ENCODE measurements at regions not wholly inside any gene's neighbourhood (a gene's known extent, or its start where the extent isn't known, plus 50 kb on each side); places are given as distances from the start of the nearest gene placed in this dataset.
A peak's percentile ranks its signal among the peaks of the same experiment; 100 is the strongest.
"Not testable (repeated sequence)": the region's sequence is repeated elsewhere in the genome, so short reads cannot be mapped to it uniquely, and the experiment has no call there.

DNA sequence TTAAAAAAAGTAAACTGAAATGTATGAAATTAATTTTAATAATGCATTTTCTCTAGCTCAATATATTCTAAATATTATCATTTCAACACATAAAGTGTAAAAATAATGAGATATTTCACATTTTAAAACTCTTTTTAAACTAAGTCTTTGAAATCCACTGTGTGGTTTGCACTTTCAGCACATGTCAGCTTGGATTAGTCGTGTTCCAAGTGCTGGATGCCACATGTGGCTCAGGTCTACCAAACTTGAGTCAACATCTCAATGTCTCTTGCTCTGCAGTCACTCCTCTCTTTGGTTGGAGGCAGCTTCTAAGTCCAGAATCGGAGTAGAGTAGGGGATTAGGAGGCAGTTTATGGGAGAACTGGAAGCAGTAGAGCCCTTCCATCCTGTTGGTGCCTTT, 173.7 kb upstream of the ANKRD55 start:
- H3K4me3 ChIP-seq (ENCODE audit: low read depth, low read length): no peak overlapping the region
- DNase-seq (ENCODE audit: low read depth): no peak
- TF ChIP-seq MYC (IDR thresholded peaks at IDR 0.05; ENCODE audit: low read depth, low read length) (no peak), POLR2A (IDR thresholded peaks at IDR 0.05; ENCODE audit: extremely low read depth, insufficient read length) (no peak)
- TF ChIP-seq, protein P1, sequence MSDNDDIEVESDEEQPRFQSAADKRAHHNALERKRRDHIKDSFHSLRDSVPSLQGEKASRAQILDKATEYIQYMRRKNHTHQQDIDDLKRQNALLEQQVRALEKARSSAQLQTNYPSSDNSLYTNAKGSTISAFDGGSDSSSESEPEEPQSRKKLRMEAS (IDR thresholded peaks at IDR 0.05; ENCODE audit: low read depth, low read length): peak; percentile 54; the same call in 1 of the 2 replicates
- TF ChIP-seq, protein P2, sequence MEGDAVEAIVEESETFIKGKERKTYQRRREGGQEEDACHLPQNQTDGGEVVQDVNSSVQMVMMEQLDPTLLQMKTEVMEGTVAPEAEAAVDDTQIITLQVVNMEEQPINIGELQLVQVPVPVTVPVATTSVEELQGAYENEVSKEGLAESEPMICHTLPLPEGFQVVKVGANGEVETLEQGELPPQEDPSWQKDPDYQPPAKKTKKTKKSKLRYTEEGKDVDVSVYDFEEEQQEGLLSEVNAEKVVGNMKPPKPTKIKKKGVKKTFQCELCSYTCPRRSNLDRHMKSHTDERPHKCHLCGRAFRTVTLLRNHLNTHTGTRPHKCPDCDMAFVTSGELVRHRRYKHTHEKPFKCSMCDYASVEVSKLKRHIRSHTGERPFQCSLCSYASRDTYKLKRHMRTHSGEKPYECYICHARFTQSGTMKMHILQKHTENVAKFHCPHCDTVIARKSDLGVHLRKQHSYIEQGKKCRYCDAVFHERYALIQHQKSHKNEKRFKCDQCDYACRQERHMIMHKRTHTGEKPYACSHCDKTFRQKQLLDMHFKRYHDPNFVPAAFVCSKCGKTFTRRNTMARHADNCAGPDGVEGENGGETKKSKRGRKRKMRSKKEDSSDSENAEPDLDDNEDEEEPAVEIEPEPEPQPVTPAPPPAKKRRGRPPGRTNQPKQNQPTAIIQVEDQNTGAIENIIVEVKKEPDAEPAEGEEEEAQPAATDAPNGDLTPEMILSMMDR (IDR thresholded peaks at IDR 0.05; ENCODE audit: low read depth, low read length): no peak

DNA sequence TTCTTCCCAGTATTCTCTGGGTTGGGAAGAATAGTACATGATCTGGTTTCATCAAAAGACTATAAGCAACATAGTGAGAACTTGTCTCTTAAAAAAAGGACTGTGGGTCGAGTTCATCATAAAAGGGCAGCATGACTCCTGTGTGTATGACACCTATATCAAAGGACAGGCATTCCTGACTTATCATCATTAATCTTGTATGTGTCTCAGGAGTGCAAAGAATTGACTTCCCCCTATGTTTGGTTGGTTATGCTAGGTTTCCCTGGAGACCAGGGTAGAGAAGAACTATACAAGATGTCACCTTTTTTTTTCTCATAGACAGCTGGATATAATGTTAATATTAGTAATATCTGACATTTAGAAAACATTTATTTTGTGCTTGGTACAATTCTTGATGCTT, 173.1 kb upstream of the ANKRD55 start:
- TF ChIP-seq POLR2A (IDR thresholded peaks at IDR 0.05; ENCODE audit: extremely low read depth, insufficient read length): no peak
- TF ChIP-seq, protein P2 (IDR thresholded peaks at IDR 0.05; ENCODE audit: low read depth, low read length): no peak
- no peak for TF ChIP-seq MYC (IDR thresholded peaks at IDR 0.05; ENCODE audit: low read depth, low read length)
- TF ChIP-seq, protein P1 (IDR thresholded peaks at IDR 0.05; ENCODE audit: low read depth, low read length): no peak
- H3K4me3 ChIP-seq (ENCODE audit: low read depth, low read length): no peak overlapping the region
- DNase-seq (ENCODE audit: low read depth): no peak

DNA sequence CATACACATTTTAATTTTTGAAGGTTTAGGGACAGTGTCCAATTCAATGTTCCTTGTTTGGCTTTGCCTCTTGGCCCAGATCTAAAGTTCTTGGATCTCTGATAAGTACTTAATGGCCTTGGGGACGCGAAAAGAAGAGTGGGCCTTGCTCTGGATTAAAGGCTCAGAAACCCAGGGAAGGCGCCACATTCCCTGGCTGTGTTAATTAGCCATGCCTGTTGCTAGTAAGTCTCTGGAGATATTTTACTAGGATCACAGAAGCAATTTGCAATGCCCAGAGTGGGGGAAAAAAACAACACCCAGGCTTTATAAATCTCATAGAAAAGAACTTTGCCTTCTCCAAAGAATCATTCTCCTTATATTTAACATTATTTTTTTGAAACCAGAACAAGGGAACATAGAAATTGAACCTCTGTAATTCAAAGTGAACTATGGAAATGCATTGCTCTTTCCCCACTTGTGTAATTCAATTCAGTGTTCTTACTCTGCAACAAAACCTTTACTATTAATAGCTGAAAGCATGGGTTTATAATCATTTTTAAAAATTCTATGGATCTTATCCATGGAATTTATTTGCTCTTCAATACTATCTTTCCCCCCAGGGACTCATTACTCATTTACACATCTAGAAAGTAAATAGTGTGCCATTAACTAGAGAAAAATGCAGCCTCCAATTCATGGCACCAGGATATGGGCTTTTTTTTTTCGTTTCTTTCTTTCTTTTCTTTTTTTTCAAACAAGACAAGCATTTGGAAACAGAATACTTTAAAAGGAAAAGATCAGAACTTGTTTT, 172.2 kb upstream of the ANKRD55 start:
- no peak for DNase-seq (ENCODE audit: low read depth)
- TF ChIP-seq MYC (IDR thresholded peaks at IDR 0.05; ENCODE audit: low read depth, low read length): no peak
- TF ChIP-seq, protein P2 (IDR thresholded peaks at IDR 0.05; ENCODE audit: low read depth, low read length): no peak
- TF ChIP-seq, protein P1 (IDR thresholded peaks at IDR 0.05; ENCODE audit: low read depth, low read length): no peak
- TF ChIP-seq POLR2A (IDR thresholded peaks at IDR 0.05; ENCODE audit: extremely low read depth, insufficient read length): no peak
- H3K4me3 ChIP-seq (ENCODE audit: low read depth, low read length): no peak overlapping the region

DNA sequence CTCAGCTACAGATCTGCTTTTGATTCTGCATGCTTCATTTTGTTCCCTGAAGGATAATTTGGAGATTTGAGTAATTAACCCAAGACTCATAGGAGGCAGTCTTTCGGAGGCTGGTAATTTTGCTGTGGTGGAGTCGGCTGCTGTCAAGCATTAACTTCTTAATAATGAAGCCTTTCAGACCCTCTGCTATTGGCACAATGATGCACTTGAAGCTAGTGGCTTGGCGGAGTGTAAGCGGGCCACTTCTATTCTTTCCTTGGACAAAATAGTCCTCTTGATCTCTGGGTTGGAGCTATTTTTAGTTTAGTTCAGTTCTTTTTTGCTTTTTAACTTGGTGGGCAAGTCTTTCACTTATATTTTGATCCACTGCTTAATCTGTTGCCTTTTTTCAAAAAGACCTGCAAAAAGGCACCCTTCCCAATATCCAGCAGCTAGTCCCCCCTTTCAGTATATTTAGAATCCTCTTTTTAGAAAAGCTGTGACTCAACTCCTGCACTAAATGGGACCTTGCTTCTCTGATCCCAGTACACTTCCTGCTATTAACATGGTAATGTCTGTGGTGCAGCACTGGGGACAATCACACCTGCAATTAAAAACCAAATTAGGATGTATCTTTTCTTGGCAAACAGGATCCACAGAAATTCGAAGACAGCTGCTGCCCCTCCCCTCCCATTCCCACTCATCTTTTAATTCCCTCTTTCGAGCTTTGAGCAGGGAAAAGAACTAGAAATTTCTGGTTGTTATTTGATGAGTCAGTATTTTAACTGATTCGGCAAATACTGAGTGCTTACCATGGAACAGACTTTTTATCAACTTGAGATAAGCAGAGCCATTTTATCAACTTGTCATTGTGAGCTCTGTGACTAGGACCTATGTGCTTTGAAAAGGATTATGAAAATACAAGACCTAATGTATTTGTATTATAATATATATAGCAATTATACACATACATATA, 169.4 kb upstream of the ANKRD55 start:
- DNase-seq (ENCODE audit: low read depth): no peak
- no peak for TF ChIP-seq POLR2A (IDR thresholded peaks at IDR 0.05; ENCODE audit: extremely low read depth, insufficient read length)
- TF ChIP-seq, protein P2 (IDR thresholded peaks at IDR 0.05; ENCODE audit: low read depth, low read length): no peak
- TF ChIP-seq, protein P1 (IDR thresholded peaks at IDR 0.05; ENCODE audit: low read depth, low read length): no peak
- TF ChIP-seq MYC (IDR thresholded peaks at IDR 0.05; ENCODE audit: low read depth, low read length): no peak
- H3K4me3 ChIP-seq (ENCODE audit: low read depth, low read length): no peak overlapping the region

DNA sequence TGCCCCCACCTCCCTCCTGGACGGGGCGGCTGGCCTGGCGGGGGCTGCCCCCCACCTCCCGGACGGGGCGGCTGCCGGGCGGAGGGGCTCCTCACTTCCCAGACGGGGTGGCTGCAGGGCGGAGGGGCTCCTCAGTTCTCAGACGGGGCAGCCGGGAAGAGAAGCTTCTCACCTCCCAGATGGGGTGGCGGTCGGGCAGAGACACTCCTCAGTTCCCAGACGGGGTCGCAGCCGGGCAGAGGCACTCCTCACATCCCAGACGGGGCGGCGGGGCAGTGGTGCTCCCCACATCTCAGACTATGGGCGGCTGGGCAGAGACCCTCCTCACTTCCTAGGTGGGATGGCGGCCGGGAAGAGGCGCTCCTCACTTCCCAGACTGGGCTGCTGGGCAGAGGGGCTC, 164.7 kb upstream of the ANKRD55 start:
- not testable (repeated sequence) for DNase-seq (ENCODE audit: low read depth); H3K4me3 ChIP-seq (ENCODE audit: low read depth, low read length)

DNA sequence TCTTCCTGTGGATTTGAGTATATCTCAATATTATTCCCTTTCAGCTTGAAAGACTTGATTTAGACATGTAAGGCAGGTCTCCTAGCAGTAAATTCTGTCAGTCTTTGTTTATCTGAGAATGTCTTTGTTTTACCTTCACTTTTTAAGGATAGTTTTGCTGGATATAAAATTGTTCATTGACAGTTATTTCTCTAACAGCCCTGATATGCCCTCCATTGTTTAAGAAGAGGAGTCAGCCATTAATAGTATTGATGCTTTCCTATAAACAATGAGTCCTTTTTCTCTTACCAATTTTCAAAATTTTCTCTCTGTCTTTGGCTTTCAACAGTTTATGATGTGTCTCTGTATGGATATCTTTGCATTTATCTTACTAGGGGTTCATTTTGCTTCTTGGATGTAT, 163.5 kb upstream of the ANKRD55 start:
- H3K4me3 ChIP-seq (ENCODE audit: low read depth, low read length): no peak overlapping the region
- TF ChIP-seq MYC (IDR thresholded peaks at IDR 0.05; ENCODE audit: low read depth, low read length) (no peak), POLR2A (IDR thresholded peaks at IDR 0.05; ENCODE audit: extremely low read depth, insufficient read length) (no peak)
- TF ChIP-seq, protein P2 (IDR thresholded peaks at IDR 0.05; ENCODE audit: low read depth, low read length): no peak
- TF ChIP-seq, protein P1 (IDR thresholded peaks at IDR 0.05; ENCODE audit: low read depth, low read length): no peak
- DNase-seq (ENCODE audit: low read depth): no peak
